GM19372 (cell line): ENCODE measurements at regions not wholly inside any gene's neighbourhood (a gene's known extent, or its start where the extent isn't known, plus 50 kb on each side); places are given as distances from the start of the nearest gene placed in this dataset.

ENCODE experiments used
- ATAC-seq: cut with Tn5 transposase; IDR thresholded peaks from one replicate; pipeline ENCODE4 v1.9.1; 2021; ENCODE audit warnings: mild to moderate bottlenecking, low read depth, moderate library complexity; ENCODE audit not compliant: unreplicated experiment

DNA sequence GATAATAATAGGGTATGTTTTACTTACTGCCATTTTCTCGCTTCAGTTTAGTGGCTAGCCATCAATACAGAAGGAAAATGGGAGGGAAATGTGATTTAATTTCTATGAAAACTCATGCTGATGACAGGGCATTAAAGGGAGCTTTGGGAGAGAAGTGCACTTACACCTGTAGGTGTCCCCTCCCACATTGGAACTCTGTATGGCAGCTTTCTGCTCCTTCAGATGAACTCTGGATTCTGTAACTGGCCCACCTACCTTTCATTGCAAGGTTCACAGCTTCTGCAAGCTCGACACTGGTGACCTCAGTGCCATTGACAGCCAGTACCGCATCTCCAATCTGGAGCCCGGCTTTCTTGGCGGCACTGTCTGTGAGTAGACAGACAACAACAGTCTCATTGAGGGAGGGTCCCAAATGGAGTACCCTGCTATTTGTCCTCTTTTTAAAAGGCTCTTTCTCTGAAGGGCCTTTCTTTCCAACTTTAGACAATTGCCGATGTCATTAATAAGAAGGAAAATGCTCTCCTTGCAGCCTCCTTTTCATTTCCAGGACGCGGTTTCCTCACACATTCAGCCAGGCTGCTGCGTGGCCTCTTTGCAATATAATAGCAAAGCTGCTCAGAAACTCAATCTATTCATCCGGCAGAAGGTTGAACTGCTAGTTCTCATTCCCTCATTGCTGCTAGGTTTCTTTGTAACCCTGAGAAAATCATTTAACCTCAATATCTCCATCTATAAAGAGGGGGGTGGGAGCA is 63.6 kb downstream of the NUDT12 start:
- ATAC-seq, result no peak

DNA sequence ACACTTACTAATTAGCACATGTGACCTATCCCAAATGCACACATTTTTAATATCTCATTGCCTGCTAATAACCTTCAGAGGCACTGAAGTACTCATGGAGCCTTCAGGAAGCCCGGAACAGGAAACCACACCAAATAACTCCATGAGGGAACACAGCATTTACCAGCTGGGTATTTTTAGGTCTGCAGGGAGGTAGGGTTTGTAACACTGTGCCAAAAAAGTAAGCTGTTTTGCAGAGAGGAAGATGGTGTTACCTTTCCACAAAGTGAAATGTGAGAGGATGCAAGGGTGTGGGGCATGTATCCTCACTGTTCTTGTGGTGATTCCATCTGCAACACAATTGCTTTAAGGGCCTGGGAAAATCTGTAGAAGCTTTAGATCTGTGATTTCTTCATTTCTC is 64.4 kb downstream of the NUDT12 start:
- no peak for ATAC-seq

DNA sequence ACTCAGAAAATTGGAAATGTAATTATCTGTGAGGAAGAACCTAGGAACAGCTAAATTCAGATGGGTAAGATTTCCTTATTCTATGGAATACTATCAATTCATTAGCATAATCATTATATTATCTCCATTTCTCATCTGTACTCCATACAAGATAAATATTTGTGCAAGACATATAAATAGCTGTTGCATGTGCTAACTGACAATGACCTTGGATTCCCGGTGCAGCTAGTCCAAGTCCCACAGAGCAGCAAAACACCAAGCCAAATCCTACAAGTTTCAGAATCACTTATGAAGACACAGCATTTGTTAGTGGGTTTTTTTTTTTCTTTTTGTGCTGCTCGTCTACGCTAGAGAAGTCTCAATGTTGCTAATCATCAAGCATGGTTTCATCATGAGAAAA is 64.8 kb downstream of the NUDT12 start:
- ATAC-seq, result no peak

DNA sequence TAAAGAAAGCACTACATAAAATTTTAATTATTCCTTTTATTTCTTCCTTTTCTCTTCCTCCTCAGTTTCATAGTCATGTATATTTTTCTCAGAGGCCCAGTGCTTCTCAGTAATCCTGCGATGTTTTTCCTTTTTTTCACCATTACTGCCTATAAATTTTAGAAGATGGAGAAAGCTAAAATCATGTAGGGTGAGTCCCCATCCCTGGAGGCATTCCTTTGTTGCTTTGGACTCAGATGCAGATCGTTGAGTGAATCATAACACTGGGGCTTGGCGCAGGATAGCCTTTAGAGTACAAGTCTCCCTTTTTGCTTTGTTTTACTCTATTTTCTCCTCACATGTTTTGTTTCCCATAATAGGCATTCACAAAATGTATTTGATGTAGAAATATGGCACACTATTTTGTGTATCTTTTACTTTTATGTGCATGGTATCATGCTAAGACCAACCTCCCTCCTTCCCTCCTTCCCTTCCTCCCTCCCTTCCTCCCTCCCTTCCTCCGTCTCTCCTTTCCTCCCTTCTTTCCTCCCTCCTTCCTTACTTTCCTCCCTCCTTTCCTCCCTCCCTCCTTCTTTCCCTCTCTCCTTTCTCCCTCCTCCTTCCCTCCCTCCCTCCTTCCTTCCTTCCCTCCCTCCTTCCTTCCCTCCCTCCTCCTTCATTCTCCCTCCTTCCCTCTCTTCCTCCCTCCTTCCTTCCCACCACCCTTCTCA is 72.4 kb downstream of the NUDT12 start:
- no peak for ATAC-seq

DNA sequence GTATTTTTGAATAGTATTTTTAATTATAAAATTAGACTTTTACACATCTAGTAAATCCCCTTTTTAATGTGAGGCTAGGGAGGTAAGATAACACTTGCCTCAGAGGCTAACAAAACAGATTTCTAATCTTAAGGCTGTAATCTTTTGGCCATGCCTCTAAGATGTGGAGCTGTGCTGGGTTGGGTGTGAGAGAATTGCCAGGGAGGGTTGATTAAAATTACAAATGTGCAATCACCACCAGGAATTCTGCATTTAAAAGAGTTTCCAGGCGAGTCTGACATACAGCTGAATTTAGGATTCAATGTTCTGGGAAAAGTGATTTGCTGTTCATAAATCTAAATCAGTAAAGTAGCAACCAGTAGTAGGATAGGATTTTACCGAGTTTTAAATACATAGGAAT is 73.3 kb downstream of the NUDT12 start:
- no peak for ATAC-seq

- peak; percentile 63 for ATAC-seq
These were observed 74.6 kb downstream of the NUDT12 start for GRCh38 chr5:103487822-103488493.

- ATAC-seq, result no peak
These were observed 75.4 kb downstream of the NUDT12 start for GRCh38 chr5:103487218-103487617.

GRCh38 chr5:103486739-103487138 is 75.8 kb downstream of the NUDT12 start:
- ATAC-seq, result no peak

DNA sequence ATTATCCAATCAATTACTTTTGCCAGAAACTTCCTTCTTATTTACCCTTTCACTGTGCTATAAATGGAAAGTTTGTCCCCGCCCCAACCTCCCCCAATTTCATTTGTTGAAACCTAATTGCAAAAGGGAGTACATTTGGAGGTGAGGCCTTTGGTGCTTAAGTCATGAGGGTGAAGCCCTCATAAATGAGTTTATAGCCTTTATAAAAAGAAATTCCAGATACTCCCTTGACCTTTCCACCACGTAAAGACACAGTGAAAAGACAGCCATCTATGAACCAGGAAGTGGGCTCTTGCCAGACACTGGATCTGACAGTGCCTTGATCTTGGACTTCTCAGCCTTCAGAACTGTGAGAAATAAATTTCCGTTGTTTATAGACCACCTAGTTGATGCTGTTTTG is 82.3 kb downstream of the NUDT12 start:
- ATAC-seq, result no peak

DNA sequence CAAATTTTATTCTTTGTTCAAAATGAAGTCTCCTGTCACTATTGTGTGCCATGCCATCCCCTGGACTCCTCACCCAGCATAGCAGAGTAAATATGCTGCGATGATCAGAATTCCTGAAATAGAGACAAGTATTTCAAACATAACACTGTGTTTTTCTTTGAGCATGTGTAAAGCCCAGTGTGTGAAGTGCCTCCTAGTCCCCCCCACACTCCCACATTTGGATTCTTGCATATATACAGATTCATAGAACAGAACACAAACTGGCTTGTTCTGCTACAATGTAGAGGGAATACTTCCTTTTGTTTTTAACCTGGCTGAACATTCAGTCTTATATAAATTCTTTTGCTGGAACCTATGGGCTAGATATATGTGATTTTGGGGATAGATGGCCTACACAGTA is 84.9 kb downstream of the NUDT12 start:
- no peak for ATAC-seq

GRCh38 chr5:103476811-103477210 is 85.8 kb downstream of the NUDT12 start:
- no peak for ATAC-seq

DNA sequence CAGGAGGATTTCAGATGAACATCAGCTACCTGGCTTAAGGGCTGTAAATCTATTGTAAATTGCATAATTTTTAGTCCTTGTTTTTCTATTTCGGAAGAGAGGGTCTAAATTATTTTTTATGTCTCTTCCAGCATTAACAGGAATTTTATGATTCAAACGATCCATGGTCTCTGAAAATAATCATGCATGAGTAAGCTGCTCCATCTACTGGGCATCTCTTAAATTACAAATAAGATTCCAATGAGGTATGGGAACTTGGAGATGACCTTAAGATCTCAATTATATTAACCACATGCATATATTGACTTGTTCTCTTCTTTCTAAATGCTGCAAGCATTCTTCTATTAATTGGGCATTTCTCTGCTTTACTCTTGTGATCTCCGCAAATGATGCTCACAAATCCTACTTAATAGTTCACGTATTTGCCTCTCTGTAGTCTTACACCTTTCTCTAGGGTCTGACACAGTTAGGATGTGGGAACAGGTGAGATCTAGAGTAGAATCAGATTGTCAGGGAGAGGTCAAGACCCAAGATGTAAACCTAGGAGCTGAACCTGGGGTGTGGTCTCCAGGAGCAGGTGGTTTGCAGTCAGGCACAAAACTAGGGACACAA is 86.9 kb downstream of the NUDT12 start:
- no peak for ATAC-seq

GRCh38 chr5:103474677-103475076 is 87.9 kb downstream of the NUDT12 start:
- no peak for ATAC-seq

GRCh38 chr5:103473725-103474124 is 88.9 kb downstream of the NUDT12 start:
- no peak for ATAC-seq

GRCh38 chr5:103472830-103473229 is 89.8 kb downstream of the NUDT12 start:
- no peak for ATAC-seq

- ATAC-seq, result no peak
These were observed 90.3 kb downstream of the NUDT12 start for GRCh38 chr5:103472265-103472664.

GRCh38 chr5:103469288-103470040 is 93.1 kb downstream of the NUDT12 start:
- ATAC-seq, result no peak

DNA sequence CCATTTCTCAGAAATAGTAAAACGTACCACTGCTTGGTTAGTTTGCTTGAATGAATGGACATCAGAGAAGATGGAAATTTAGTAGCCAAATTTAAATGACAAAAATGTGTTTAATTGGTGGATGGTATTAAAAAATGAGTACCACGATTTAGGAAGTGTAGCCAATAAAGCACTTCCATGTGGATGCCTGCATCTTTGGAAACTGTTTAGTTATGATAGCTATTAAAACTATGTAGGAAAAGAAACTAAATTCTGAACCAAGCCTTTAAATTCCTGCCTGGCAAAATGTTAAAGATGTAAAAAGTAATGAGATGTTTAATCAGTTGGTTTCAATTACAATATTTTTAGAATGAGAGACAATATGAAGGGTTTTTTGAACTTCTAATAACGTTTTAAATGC is 94.8 kb downstream of the NUDT12 start:
- no peak for ATAC-seq

DNA sequence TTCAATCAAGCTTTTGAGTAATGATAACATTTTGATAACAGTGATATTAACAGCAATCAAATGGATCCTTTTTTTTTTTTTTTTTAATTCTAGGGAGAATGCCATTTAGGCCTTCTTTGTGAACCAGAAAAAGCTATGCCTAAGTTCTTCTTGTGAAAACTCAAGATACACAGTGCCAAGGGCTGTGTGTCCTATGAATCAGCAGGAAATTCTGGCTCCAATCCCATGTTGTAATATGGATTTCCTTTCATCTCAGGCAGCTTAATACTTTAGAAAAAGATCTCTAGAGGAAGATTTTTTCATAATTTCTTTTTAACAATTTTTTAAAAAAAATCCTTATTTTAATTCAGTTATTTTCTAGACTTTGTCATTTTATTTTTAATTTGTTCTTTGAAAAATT is 96.1 kb downstream of the NUDT12 start:
- ATAC-seq, result no peak

GRCh38 chr5:103465891-103466290 is 96.7 kb downstream of the NUDT12 start:
- ATAC-seq, result no peak
